HEK293 (cell line): ENCODE measurements at regions not wholly inside any gene's neighbourhood (a gene's known extent, or its start where the extent isn't known, plus 50 kb on each side); places are given as distances from the start of the nearest gene placed in this dataset.

ENCODE experiments used
- MZF1 ChIP-seq: fragments of 450-650 bp; formaldehyde crosslinking; IDR thresholded peaks from 2 replicates; pipeline ENCODE4 v1.5.1; 2017; ENCODE audit warnings: missing biosample characterization, missing genetic modification characterization, borderline replicate concordance
- TCF7L2 ChIP-seq: IDR thresholded peaks from 2 replicates; pipeline ENCODE4 v1.6.1; 2011; ENCODE audit warnings: low read depth, mild to moderate bottlenecking, inconsistent platforms, low read length, moderate library complexity, borderline replicate concordance
- YY1 ChIP-seq: fragments of 450-650 bp; formaldehyde crosslinking; IDR thresholded peaks from 2 replicates; pipeline ENCODE4 v1.5.1; 2018; ENCODE audit warnings: missing biosample characterization, missing genetic modification characterization
- ZBTB8A ChIP-seq: fragments of 450-650 bp; formaldehyde crosslinking; IDR thresholded peaks from 2 replicates; pipeline ENCODE4 v1.5.1; 2016; ENCODE audit warnings: missing biosample characterization, missing genetic modification characterization
- ZNF677 ChIP-seq: fragments of 450-650 bp; IDR thresholded peaks from 2 replicates; pipeline ENCODE4 v1.5.0; 2018; ENCODE audit warnings: missing biosample characterization, mild to moderate bottlenecking, missing genetic modification characterization, moderate library complexity
- TF ChIP-seq, protein P1 (sequence below): fragments of 450-650 bp; formaldehyde crosslinking; IDR thresholded peaks from 2 replicates; pipeline ENCODE4 v1.5.1; 2017; ENCODE audit warnings: missing biosample characterization, missing genetic modification characterization
- TF ChIP-seq, protein P2 (sequence below): fragments of 450-650 bp; formaldehyde crosslinking; IDR thresholded peaks from 2 replicates; pipeline ENCODE4 v1.5.1; 2016; ENCODE audit warnings: missing biosample characterization, missing genetic modification characterization

DNA sequence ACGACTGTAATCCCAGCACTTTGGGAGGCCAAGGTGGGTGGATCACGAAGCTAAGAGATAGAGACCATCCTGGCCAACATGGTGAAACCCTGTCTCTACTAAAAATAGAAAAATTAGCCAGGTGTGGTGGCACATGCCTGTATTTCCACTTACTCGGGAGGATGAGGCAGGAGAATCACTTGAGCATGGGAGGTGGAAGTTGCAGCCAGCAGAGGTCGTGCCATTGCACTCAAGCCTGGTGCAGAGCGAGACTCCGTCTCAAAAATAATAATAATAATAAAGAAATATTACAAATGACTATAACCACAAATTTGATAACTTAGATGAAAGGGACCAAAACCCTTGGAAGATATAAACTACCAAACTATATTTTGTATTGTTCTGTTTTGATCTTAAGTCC lies 226.3 kb upstream of the GULP1 start:
- no peak for TF ChIP-seq MZF1 (tag by site-specific recombination)
- TF ChIP-seq TCF7L2, result no peak
- TF ChIP-seq YY1 (tag by site-specific recombination), result no peak
- TF ChIP-seq, protein P1, sequence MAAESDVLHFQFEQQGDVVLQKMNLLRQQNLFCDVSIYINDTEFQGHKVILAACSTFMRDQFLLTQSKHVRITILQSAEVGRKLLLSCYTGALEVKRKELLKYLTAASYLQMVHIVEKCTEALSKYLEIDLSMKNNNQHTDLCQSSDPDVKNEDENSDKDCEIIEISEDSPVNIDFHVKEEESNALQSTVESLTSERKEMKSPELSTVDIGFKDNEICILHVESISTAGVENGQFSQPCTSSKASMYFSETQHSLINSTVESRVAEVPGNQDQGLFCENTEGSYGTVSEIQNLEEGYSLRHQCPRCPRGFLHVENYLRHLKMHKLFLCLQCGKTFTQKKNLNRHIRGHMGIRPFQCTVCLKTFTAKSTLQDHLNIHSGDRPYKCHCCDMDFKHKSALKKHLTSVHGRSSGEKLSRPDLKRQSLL (tag by site-specific recombination), result no peak
- TF ChIP-seq, protein P2, sequence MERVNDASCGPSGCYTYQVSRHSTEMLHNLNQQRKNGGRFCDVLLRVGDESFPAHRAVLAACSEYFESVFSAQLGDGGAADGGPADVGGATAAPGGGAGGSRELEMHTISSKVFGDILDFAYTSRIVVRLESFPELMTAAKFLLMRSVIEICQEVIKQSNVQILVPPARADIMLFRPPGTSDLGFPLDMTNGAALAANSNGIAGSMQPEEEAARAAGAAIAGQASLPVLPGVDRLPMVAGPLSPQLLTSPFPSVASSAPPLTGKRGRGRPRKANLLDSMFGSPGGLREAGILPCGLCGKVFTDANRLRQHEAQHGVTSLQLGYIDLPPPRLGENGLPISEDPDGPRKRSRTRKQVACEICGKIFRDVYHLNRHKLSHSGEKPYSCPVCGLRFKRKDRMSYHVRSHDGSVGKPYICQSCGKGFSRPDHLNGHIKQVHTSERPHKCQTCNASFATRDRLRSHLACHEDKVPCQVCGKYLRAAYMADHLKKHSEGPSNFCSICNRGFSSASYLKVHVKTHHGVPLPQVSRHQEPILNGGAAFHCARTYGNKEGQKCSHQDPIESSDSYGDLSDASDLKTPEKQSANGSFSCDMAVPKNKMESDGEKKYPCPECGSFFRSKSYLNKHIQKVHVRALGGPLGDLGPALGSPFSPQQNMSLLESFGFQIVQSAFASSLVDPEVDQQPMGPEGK (tag by site-specific recombination), result no peak
- TF ChIP-seq ZBTB8A (tag by site-specific recombination), result no peak
- TF ChIP-seq ZNF677 (tag by site-specific recombination), result no peak
